HG02870 (cell line): ENCODE measurements at regions not wholly inside any gene's neighbourhood (a gene's known extent, or its start where the extent isn't known, plus 50 kb on each side); places are given as distances from the start of the nearest gene placed in this dataset.

Experiments
- ATAC-seq: cut with Tn5 transposase; IDR thresholded peaks from one replicate; pipeline ENCODE4 v1.9.1; 2021; ENCODE audit warnings: mild to moderate bottlenecking, moderate library complexity; ENCODE audit not compliant: unreplicated experiment

GRCh38 chr3:153714588-153715290 lies 406.5 kb upstream of the ARHGEF26 start:
- ATAC-seq: peak; percentile 53

- ATAC-seq: no peak
These were observed 399.0 kb upstream of the ARHGEF26 start for GRCh38 chr3:153722157-153722556.

GRCh38 chr3:153731071-153731470 lies 390.1 kb upstream of the ARHGEF26 start:
- ATAC-seq: no peak

GRCh38 chr3:153734777-153735551 lies 386.2 kb upstream of the ARHGEF26 start:
- ATAC-seq: no peak

- ATAC-seq: no peak
These were observed 381.1 kb upstream of the ARHGEF26 start for GRCh38 chr3:153740109-153740508.

- ATAC-seq: no peak
These were observed 376.3 kb upstream of the ARHGEF26 start for GRCh38 chr3:153744889-153745288.

GRCh38 chr3:153746211-153746610 lies 375.0 kb upstream of the ARHGEF26 start:
- ATAC-seq: no peak

GRCh38 chr3:153749070-153749610 lies 372.1 kb upstream of the ARHGEF26 start:
- no peak for ATAC-seq

- ATAC-seq: no peak
These were observed 368.7 kb upstream of the ARHGEF26 start for GRCh38 chr3:153752405-153753027.

GRCh38 chr3:153753035-153753434 lies 368.2 kb upstream of the ARHGEF26 start:
- ATAC-seq: no peak

GRCh38 chr3:153756816-153757215 lies 364.4 kb upstream of the ARHGEF26 start:
- ATAC-seq: no peak

GRCh38 chr3:153757839-153758238 lies 363.4 kb upstream of the ARHGEF26 start:
- ATAC-seq: no peak

GRCh38 chr3:153760948-153761347 lies 360.2 kb upstream of the ARHGEF26 start:
- no peak for ATAC-seq

- no peak for ATAC-seq
These were observed 358.6 kb upstream of the ARHGEF26 start for GRCh38 chr3:153762411-153763235.

GRCh38 chr3:153767601-153768560 lies 353.3 kb upstream of the ARHGEF26 start:
- ATAC-seq: no peak

GRCh38 chr3:153768561-153769469 lies 352.4 kb upstream of the ARHGEF26 start:
- ATAC-seq: peak; percentile 92

GRCh38 chr3:153783106-153783505 lies 338.1 kb upstream of the ARHGEF26 start:
- ATAC-seq: no peak

GRCh38 chr3:153783741-153784480 lies 337.3 kb upstream of the ARHGEF26 start:
- no peak for ATAC-seq
